Liver (tissue), 3 donors: ENCODE measurements at regions not wholly inside any gene's neighbourhood (a gene's known extent, or its start where the extent isn't known, plus 50 kb on each side); places are given as distances from the start of the nearest gene placed in this dataset.

Source experiments
- EGR1 ChIP-seq, 2 donors: IDR thresholded peaks; 2 replicates each; pipeline ENCODE4 v1.6.1; 2016 to 2018; ENCODE audit warnings: antibody characterized with exemption in 2 of 2, low read depth in 2 of 2
- FOXA1 ChIP-seq: IDR thresholded peaks from 2 replicates; pipeline ENCODE4 v1.6.1; 2016; ENCODE audit warnings: antibody characterized with exemption
- GABPA ChIP-seq, 2 donors: IDR thresholded peaks in 1 of 2; conservative IDR thresholded peaks in 1 of 2; 2 replicates each; pipeline ENCODE4 v1.6.1; 2016; ENCODE audit warnings: antibody characterized with exemption in 2 of 2, mild to moderate bottlenecking in 1 of 2, moderate library complexity in 1 of 2
- JUND ChIP-seq, 2 donors: IDR thresholded peaks; 2 replicates each; pipeline ENCODE4 v1.6.1; 2016; ENCODE audit warnings: antibody characterized with exemption in 2 of 2
- NR2F2 ChIP-seq: IDR thresholded peaks from 2 replicates; pipeline ENCODE4 v1.6.1; 2016; ENCODE audit warnings: antibody characterized with exemption
- SP1 ChIP-seq: IDR thresholded peaks from 2 replicates; pipeline ENCODE4 v1.6.1; 2018; ENCODE audit warnings: antibody characterized with exemption, mild to moderate bottlenecking
- TF ChIP-seq, protein P1 (sequence below): fragments of 150-350 bp; IDR thresholded peaks from 2 replicates; pipeline ENCODE4 v1.5.1; 2017; ENCODE audit warnings: improper control_type of control experiment, low read depth, low read length; ENCODE audit not compliant: missing input control
- TF ChIP-seq, protein P2 (sequence below): IDR thresholded peaks from 2 replicates; pipeline ENCODE4 v1.6.1; 2016; ENCODE audit warnings: antibody characterized with exemption, mild to moderate bottlenecking
- TF ChIP-seq, protein P3 (sequence below): IDR thresholded peaks from 2 replicates; pipeline ENCODE4 v1.6.1; 2016; ENCODE audit warnings: antibody characterized with exemption
- TF ChIP-seq, protein P4 (sequence below): IDR thresholded peaks from 2 replicates; pipeline ENCODE4 v1.6.1; 2016; ENCODE audit warnings: antibody characterized with exemption
- donor health status: healthy.
- donor health status: healthy.

DNA sequence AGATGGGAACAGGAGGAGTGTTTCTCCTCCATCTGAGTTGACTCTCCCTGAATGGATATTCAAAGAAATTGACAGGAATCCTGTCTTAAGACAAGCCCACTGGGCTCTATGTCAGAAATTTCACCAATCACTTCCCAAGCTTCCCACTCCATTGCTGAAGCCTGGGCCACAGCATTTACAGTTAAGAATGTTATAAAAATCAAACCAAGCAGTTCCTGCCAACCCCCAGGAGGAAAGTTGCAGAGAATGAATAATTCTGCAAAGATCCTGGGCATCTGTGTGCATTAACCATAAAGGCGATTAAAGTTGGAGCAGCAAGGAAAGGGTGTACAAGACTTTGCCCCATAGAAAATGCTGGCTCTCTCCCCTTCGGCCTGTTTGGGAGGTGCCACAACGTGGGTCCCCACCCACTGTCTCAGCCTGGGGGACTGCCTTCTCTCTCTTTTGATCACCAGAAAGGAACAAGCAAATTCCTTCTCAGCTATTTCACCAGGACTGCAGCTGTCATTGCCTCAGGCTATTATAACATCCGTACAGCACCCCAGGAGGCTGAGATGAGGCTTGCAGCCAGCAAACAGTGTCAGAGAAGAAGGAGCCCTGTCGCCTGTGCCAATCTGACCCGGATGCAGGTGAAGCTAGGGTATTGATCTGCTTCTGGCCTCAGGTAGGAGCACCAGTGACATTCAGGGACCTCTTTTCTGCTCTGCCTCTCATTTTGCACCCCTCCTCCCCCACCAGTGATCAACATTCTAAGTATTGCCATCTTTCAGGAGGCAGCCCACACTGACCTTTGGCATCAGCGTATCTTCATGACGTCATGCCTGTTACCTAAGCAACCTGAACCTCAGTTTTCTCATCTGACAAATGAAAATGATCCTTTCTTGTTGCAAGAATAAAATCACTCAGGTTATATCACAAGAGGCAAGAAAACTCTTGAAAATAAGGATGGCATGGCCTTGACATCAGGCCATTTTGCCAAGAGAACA lies 219.0 kb downstream of the SH3BP4 start:
- TF ChIP-seq, protein P1, sequence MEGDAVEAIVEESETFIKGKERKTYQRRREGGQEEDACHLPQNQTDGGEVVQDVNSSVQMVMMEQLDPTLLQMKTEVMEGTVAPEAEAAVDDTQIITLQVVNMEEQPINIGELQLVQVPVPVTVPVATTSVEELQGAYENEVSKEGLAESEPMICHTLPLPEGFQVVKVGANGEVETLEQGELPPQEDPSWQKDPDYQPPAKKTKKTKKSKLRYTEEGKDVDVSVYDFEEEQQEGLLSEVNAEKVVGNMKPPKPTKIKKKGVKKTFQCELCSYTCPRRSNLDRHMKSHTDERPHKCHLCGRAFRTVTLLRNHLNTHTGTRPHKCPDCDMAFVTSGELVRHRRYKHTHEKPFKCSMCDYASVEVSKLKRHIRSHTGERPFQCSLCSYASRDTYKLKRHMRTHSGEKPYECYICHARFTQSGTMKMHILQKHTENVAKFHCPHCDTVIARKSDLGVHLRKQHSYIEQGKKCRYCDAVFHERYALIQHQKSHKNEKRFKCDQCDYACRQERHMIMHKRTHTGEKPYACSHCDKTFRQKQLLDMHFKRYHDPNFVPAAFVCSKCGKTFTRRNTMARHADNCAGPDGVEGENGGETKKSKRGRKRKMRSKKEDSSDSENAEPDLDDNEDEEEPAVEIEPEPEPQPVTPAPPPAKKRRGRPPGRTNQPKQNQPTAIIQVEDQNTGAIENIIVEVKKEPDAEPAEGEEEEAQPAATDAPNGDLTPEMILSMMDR, result no peak
- TF ChIP-seq JUND (IDR thresholded peaks at IDR 0.05) (no peak), GABPA (IDR thresholded peaks at IDR 0.05 in 1 of 2, conservative IDR thresholded peaks at IDR 0.05 in 1 of 2) (no peak), NR2F2 (no peak), EGR1 (IDR thresholded peaks at IDR 0.05; ENCODE audit: low read depth in 2 of 2) (no peak), FOXA1 (no peak), SP1 (no peak)
- TF ChIP-seq, protein P2, sequence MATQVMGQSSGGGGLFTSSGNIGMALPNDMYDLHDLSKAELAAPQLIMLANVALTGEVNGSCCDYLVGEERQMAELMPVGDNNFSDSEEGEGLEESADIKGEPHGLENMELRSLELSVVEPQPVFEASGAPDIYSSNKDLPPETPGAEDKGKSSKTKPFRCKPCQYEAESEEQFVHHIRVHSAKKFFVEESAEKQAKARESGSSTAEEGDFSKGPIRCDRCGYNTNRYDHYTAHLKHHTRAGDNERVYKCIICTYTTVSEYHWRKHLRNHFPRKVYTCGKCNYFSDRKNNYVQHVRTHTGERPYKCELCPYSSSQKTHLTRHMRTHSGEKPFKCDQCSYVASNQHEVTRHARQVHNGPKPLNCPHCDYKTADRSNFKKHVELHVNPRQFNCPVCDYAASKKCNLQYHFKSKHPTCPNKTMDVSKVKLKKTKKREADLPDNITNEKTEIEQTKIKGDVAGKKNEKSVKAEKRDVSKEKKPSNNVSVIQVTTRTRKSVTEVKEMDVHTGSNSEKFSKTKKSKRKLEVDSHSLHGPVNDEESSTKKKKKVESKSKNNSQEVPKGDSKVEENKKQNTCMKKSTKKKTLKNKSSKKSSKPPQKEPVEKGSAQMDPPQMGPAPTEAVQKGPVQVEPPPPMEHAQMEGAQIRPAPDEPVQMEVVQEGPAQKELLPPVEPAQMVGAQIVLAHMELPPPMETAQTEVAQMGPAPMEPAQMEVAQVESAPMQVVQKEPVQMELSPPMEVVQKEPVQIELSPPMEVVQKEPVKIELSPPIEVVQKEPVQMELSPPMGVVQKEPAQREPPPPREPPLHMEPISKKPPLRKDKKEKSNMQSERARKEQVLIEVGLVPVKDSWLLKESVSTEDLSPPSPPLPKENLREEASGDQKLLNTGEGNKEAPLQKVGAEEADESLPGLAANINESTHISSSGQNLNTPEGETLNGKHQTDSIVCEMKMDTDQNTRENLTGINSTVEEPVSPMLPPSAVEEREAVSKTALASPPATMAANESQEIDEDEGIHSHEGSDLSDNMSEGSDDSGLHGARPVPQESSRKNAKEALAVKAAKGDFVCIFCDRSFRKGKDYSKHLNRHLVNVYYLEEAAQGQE, result no peak
- TF ChIP-seq, protein P3, sequence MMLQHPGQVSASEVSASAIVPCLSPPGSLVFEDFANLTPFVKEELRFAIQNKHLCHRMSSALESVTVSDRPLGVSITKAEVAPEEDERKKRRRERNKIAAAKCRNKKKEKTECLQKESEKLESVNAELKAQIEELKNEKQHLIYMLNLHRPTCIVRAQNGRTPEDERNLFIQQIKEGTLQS, result no peak
- TF ChIP-seq, protein P4, sequence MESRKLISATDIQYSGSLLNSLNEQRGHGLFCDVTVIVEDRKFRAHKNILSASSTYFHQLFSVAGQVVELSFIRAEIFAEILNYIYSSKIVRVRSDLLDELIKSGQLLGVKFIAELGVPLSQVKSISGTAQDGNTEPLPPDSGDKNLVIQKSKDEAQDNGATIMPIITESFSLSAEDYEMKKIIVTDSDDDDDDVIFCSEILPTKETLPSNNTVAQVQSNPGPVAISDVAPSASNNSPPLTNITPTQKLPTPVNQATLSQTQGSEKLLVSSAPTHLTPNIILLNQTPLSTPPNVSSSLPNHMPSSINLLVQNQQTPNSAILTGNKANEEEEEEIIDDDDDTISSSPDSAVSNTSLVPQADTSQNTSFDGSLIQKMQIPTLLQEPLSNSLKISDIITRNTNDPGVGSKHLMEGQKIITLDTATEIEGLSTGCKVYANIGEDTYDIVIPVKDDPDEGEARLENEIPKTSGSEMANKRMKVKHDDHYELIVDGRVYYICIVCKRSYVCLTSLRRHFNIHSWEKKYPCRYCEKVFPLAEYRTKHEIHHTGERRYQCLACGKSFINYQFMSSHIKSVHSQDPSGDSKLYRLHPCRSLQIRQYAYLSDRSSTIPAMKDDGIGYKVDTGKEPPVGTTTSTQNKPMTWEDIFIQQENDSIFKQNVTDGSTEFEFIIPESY, result no peak
